Effector memory CD8-positive, alpha-beta T cell (primary cell): ENCODE measurements at regions not wholly inside any gene's neighbourhood (a gene's known extent, or its start where the extent isn't known, plus 50 kb on each side); places are given as distances from the start of the nearest gene placed in this dataset.

Experiments used
- ATAC-seq: fragments of 150-1000 bp; cut with Tn5 transposase; replicated peaks from 2 replicates; pipeline ENCODE4 v1.10.0; 2021; ENCODE audit warnings: mild to moderate bottlenecking, moderate library complexity
- DNase-seq, 3 experiments: peaks; one replicate each; pipeline ENCODE4 v3.0.0; 2021
- H3K27ac Mint-ChIP-seq, 2 donors: one replicate each; pipeline ENCODE4 v1.8.0; 2022; ENCODE audit warnings: mild to moderate bottlenecking in 2 of 2, mixed read lengths in 2 of 2, moderate library complexity in 2 of 2
- H3K27me3 Mint-ChIP-seq, 2 donors: one replicate each; pipeline ENCODE4 v1.8.0; 2022; ENCODE audit warnings: mixed read lengths in 2 of 2
- H3K36me3 Mint-ChIP-seq: one replicate; pipeline ENCODE4 v1.8.0; 2022; ENCODE audit warnings: mild to moderate bottlenecking, moderate library complexity, mixed read lengths; ENCODE audit not compliant: insufficient read depth
- H3K4me1 Mint-ChIP-seq, 2 donors: one replicate each; pipeline ENCODE4 v1.8.0; 2022; ENCODE audit warnings: low read depth in 2 of 2, mixed read lengths in 2 of 2
- H3K4me3 Mint-ChIP-seq, 2 donors: one replicate each; pipeline ENCODE4 v1.8.0; 2022; ENCODE audit warnings: mild to moderate bottlenecking in 2 of 2, mixed read lengths in 2 of 2, moderate library complexity in 2 of 2
- H3K9me3 Mint-ChIP-seq, 2 donors: one replicate each; pipeline ENCODE4 v1.8.0; 2022; ENCODE audit warnings: mixed read lengths in 2 of 2

DNA sequence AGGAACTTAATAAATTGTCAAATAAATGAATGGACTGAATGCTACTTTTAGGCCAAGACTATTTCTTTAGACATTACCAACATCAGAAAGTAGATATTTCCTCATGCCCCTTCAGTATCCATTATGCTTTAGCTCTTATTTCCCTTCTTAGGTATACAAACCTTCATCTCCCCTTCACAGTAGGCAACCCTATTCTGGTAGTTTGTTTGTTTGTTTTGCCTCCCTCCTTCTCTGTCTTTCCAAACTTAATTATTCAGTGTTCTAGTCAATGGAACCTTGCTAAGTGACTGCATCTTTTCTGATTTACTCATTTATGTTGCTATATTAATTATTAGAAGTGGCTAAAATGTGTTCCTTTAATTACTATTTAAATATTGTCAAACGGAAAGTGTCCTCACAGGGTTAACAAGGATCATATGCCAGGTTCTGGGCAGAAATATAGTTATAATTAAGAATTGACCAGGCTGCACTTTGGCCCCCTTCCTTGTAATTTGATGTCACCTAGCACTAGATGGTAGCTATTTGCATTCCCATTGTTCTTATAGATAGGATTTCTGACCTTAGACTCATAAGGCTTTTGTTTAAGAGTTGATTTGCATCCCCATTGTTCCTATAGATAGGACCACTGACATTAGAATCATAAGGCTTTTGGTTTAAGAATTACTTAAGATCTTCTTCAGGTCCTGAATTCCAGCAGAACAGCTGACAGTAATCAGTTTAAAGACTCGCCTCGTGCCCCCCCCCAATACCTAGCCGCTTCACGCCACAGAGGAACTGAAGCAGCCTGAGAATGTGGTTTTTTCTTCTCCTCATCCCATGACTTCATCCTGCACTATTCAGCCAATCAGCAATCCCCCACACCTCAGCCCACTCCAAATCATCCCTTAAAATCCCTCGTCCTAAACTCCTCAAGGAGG lies 84.4 kb upstream of the NUDT12 start:
- no peaks in the 10 kb centered on the region for H3K27me3 Mint-ChIP-seq
- ATAC-seq (no peak), DNase-seq (no peak)
- H3K4me3 Mint-ChIP-seq = no peak overlapping the region
- no peaks in the 10 kb centered on the region for H3K4me1 Mint-ChIP-seq
- H3K9me3 Mint-ChIP-seq = peaks cover 0 to 8% of the 10 kb centered on the region in 2 donors
- H3K27ac Mint-ChIP-seq = no peak overlapping the region
- H3K36me3 Mint-ChIP-seq = no peaks in the 10 kb centered on the region

GRCh38 chr5:103645816-103646215 lies 83.2 kb upstream of the NUDT12 start:
- ATAC-seq = no peak
- H3K4me1 Mint-ChIP-seq = no peaks in the 10 kb centered on the region
- H3K9me3 Mint-ChIP-seq = peaks cover 0 to 8% of the 10 kb centered on the region in 2 donors
- H3K4me3 Mint-ChIP-seq = no peak overlapping the region
- no peak overlapping the region for H3K27ac Mint-ChIP-seq
- no peaks in the 10 kb centered on the region for H3K27me3 Mint-ChIP-seq
- no peaks in the 10 kb centered on the region for H3K36me3 Mint-ChIP-seq
- DNase-seq = no peak

- no peak overlapping the region for H3K27ac Mint-ChIP-seq
- DNase-seq (no peak), ATAC-seq (no peak)
- no peak overlapping the region for H3K4me3 Mint-ChIP-seq
- peaks cover 0 to 2% of the 10 kb centered on the region in 2 donors for H3K9me3 Mint-ChIP-seq
- no peaks in the 10 kb centered on the region for H3K36me3 Mint-ChIP-seq
- no peaks in the 10 kb centered on the region for H3K4me1 Mint-ChIP-seq
- H3K27me3 Mint-ChIP-seq = no peaks in the 10 kb centered on the region
These were observed 76.4 kb upstream of the NUDT12 start for GRCh38 chr5:103638979-103639378.

DNA sequence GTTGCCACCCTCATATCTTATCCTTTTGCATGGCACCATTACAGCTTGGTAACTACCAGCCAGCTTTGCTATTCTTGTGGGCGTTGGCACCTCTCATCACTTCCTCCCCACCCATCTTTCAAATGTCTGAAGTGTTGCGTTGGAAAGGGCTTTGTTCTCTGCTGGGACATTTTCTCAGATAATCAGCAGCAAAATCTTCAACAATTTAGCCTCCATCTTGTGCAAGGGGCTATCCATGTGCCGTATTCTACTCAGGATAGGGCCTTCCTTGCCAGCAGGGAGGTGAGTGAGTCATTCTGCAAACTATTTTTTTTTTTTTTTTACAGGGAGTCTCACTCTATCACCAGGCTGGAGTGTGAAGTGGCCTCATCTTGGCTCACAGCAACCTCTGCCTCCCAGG lies 62.1 kb upstream of the NUDT12 start:
- no peaks in the 10 kb centered on the region for H3K9me3 Mint-ChIP-seq
- no peak for DNase-seq

GRCh38 chr5:103624035-103624480 lies 61.5 kb upstream of the NUDT12 start:
- Mint-ChIP-seq H3K4me1 (no peaks in the 10 kb centered on the region), H3K4me3 (no peak overlapping the region), H3K27me3 (no peaks in the 10 kb centered on the region), H3K27ac (no peak overlapping the region), H3K9me3 (no peaks in the 10 kb centered on the region), H3K36me3 (no peaks in the 10 kb centered on the region)
- DNase-seq (no peak), ATAC-seq (no peak)

More for the DNA sequence above, 62.1 kb upstream of the NUDT12 start:
- no peak for ATAC-seq
- Mint-ChIP-seq H3K4me3 (no peak overlapping the region), H3K4me1 (no peaks in the 10 kb centered on the region), H3K27me3 (no peaks in the 10 kb centered on the region), H3K27ac (no peak overlapping the region), H3K36me3 (no peaks in the 10 kb centered on the region)

DNA sequence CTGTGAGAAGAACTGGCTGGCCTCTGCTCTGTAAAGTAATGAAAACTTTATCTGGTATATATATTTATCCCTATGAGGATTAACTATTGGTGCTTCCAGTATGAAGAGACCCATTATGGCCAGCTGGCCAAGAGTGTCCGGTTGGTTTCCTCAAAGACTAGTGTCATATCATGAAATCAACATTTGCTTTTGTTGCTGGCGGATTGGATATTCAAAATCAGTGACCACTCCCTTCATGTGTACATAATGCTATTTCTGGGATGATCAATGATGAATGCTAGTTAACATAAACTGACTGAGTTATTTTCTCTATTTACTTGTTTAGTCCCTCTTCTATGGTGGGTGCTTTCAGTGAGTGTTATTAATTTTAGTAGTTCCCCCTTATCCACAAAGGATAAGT lies 60.8 kb upstream of the NUDT12 start:
- no peak for ATAC-seq
- Mint-ChIP-seq H3K4me3 (no peak overlapping the region), H3K36me3 (no peaks in the 10 kb centered on the region), H3K9me3 (no peaks in the 10 kb centered on the region), H3K27ac (no peak overlapping the region), H3K4me1 (no peaks in the 10 kb centered on the region), H3K27me3 (no peaks in the 10 kb centered on the region)
- no peak for DNase-seq

GRCh38 chr5:103621548-103621930 lies 59.0 kb upstream of the NUDT12 start:
- DNase-seq = no peak
- no peak for ATAC-seq
- Mint-ChIP-seq H3K9me3 (no peaks in the 10 kb centered on the region), H3K27me3 (no peaks in the 10 kb centered on the region), H3K4me3 (no peak overlapping the region), H3K36me3 (no peaks in the 10 kb centered on the region), H3K27ac (no peak overlapping the region), H3K4me1 (no peaks in the 10 kb centered on the region)

- Mint-ChIP-seq H3K27ac (no peak overlapping the region), H3K9me3 (no peaks in the 10 kb centered on the region)
These were observed 58.4 kb upstream of the NUDT12 start for GRCh38 chr5:103620851-103621547.

DNA sequence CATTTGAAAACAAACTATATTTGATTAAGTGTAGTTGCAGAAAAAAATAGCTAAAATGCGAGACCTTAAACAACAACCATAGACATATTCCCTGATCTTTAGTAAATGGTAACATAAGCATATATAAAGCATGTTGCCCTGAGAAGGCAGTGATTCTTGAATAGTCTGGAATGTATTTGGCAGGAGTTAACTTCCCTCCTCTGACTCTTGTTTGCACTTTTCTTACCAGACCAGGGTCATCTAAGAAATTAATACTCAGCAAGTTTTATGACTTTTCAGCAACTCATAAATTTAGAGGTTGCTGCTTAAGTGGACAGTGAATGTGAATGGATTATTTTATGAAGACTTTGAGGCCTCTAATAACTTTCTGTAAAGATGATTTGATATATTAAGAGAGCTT lies 55.3 kb upstream of the NUDT12 start:
- H3K9me3 Mint-ChIP-seq = no peaks in the 10 kb centered on the region
- no peaks in the 10 kb centered on the region for H3K4me1 Mint-ChIP-seq
- DNase-seq = no peak
- ATAC-seq = no peak
- no peak overlapping the region for H3K4me3 Mint-ChIP-seq
- no peaks in the 10 kb centered on the region for H3K27me3 Mint-ChIP-seq
- no peaks in the 10 kb centered on the region for H3K36me3 Mint-ChIP-seq
- no peak overlapping the region for H3K27ac Mint-ChIP-seq

More at GRCh38 chr5:103620851-103621547, 58.4 kb upstream of the NUDT12 start:
- ATAC-seq = no peak
- Mint-ChIP-seq H3K4me3 (no peak overlapping the region), H3K4me1 (no peaks in the 10 kb centered on the region), H3K27me3 (no peaks in the 10 kb centered on the region), H3K36me3 (no peaks in the 10 kb centered on the region)
- no peak for DNase-seq

DNA sequence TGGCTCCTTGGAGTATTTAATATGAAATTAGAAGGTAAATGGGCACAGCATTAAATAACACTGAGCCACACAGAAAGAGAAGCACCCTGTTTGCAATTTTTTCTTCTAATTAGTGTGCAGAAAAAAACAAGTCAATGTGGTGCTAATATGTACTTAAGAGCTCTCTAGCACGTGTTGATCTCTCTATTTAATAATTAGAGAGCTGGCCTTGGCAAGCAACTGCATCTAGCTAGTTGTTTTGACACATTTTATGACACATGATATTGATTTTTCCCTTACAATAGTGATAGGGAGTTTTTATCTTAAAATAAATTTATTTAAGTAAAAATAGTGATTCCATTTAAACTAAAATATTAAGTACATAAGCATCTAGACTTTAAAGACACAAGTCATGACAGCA lies 54.5 kb upstream of the NUDT12 start:
- H3K36me3 Mint-ChIP-seq = no peaks in the 10 kb centered on the region

GRCh38 chr5:103612545-103612944 lies 50.0 kb upstream of the NUDT12 start:
- no peak for ATAC-seq
- Mint-ChIP-seq H3K27me3 (no peaks in the 10 kb centered on the region), H3K4me3 (no peak overlapping the region), H3K36me3 (no peaks in the 10 kb centered on the region), H3K27ac (no peak overlapping the region), H3K4me1 (no peaks in the 10 kb centered on the region), H3K9me3 (no peaks in the 10 kb centered on the region)
- no peak for DNase-seq

More for the DNA sequence above, 54.5 kb upstream of the NUDT12 start:
- no peak overlapping the region for H3K27ac Mint-ChIP-seq
- no peak for ATAC-seq
- H3K27me3 Mint-ChIP-seq = no peaks in the 10 kb centered on the region
- no peak overlapping the region for H3K4me3 Mint-ChIP-seq
- DNase-seq = no peak
- no peaks in the 10 kb centered on the region for H3K9me3 Mint-ChIP-seq
- H3K4me1 Mint-ChIP-seq = no peaks in the 10 kb centered on the region
